Ishikawa (cell line): ENCODE measurements at regions not wholly inside any gene's neighbourhood (a gene's known extent, or its start where the extent isn't known, plus 50 kb on each side); places are given as distances from the start of the nearest gene placed in this dataset.

Experiments used
- CEBPB ChIP-seq: IDR thresholded peaks from 2 replicates; pipeline ENCODE4 v1.6.1; 2012
- CREB1 ChIP-seq: IDR thresholded peaks from 2 replicates; pipeline ENCODE4 v1.6.1; 2012; ENCODE audit warnings: low read depth
- EGR1 ChIP-seq: IDR thresholded peaks from 2 replicates; pipeline ENCODE4 v1.6.1; 2012
- EP300 ChIP-seq: IDR thresholded peaks from 2 replicates; pipeline ENCODE4 v1.6.1; 2012; ENCODE audit warnings: borderline replicate concordance
- FOXM1 ChIP-seq: IDR thresholded peaks from 2 replicates; pipeline ENCODE4 v1.6.1; 2012; ENCODE audit warnings: low read depth, borderline replicate concordance
- MAX ChIP-seq: IDR thresholded peaks from 2 replicates; pipeline ENCODE4 v1.6.1; 2012
- NFIC ChIP-seq: IDR thresholded peaks from 2 replicates; pipeline ENCODE4 v1.6.1; 2012
- RAD21 ChIP-seq: IDR thresholded peaks from 2 replicates; pipeline ENCODE4 v1.6.1; 2012; ENCODE audit warnings: low read depth
- REST ChIP-seq: IDR thresholded peaks from 2 replicates; pipeline ENCODE4 v1.6.1; 2012; ENCODE audit warnings: low read depth, mild to moderate bottlenecking
- TAF1 ChIP-seq: IDR thresholded peaks from 2 replicates; pipeline ENCODE4 v1.6.1; 2012; ENCODE audit warnings: low read depth, mild to moderate bottlenecking
- TCF12 ChIP-seq: IDR thresholded peaks from 2 replicates; pipeline ENCODE4 v1.6.1; 2012; ENCODE audit warnings: low read depth
- TEAD4 ChIP-seq: IDR thresholded peaks from 2 replicates; pipeline ENCODE4 v1.6.1; 2012
- USF1 ChIP-seq: IDR thresholded peaks from 2 replicates; pipeline ENCODE4 v1.6.1; 2012
- YY1 ChIP-seq: IDR thresholded peaks from 2 replicates; pipeline ENCODE4 v1.6.1; 2012; ENCODE audit warnings: low read depth
- ZBTB7A ChIP-seq: IDR thresholded peaks from 2 replicates; pipeline ENCODE4 v1.6.1; 2012; ENCODE audit warnings: low read depth

GRCh38 chr11:134714021-134714656, 302.1 kb upstream of the B3GAT1 start:
- TF ChIP-seq NFIC, result no peak
- TF ChIP-seq MAX, result no peak
- TF ChIP-seq USF1, result no peak
- no peak for TF ChIP-seq ZBTB7A
- no peak for TF ChIP-seq TAF1
- no peak for TF ChIP-seq TEAD4
- TF ChIP-seq EGR1, result no peak
- no peak for TF ChIP-seq CEBPB

- TF ChIP-seq REST (no peak), FOXM1 (no peak), NFIC (no peak), TEAD4 (no peak), CREB1 (no peak), CEBPB (no peak), RAD21 (no peak), TCF12 (no peak)
Observed at GRCh38 chr11:134712228-134713145, 300.4 kb upstream of the B3GAT1 start.

- TF ChIP-seq EGR1, result no peak
- TF ChIP-seq CEBPB, result no peak
- TF ChIP-seq MAX, result no peak
- no peak for TF ChIP-seq FOXM1
- no peak for TF ChIP-seq YY1
- no peak for TF ChIP-seq CREB1
- TF ChIP-seq RAD21, result no peak
- no peak for TF ChIP-seq TCF12
- TF ChIP-seq EP300, result no peak
- TF ChIP-seq USF1, result no peak
- no peak for TF ChIP-seq ZBTB7A
Observed at GRCh38 chr11:134711588-134711987, 299.5 kb upstream of the B3GAT1 start.

GRCh38 chr11:134710861-134711407, 298.9 kb upstream of the B3GAT1 start:
- TF ChIP-seq MAX (no peak), FOXM1 (no peak), CEBPB (no peak), YY1 (no peak), RAD21 (no peak), TCF12 (no peak), ZBTB7A (no peak), TAF1 (no peak), CREB1 (no peak), EGR1 (no peak), REST (no peak), EP300 (no peak), NFIC (no peak), TEAD4 (no peak), USF1 (no peak)

- TF ChIP-seq RAD21, result no peak
- TF ChIP-seq FOXM1, result no peak
- no peak for TF ChIP-seq CREB1
- TF ChIP-seq EP300, result no peak
- no peak for TF ChIP-seq ZBTB7A
- no peak for TF ChIP-seq TCF12
- no peak for TF ChIP-seq NFIC
- TF ChIP-seq REST, result no peak
- no peak for TF ChIP-seq TAF1
- no peak for TF ChIP-seq YY1
- TF ChIP-seq MAX, result no peak
- TF ChIP-seq CEBPB, result no peak
- no peak for TF ChIP-seq USF1
Observed at GRCh38 chr11:134705858-134706257, 293.8 kb upstream of the B3GAT1 start.
